ENCODE measurements at regions not wholly inside any gene's neighbourhood (a gene's known extent, or its start where the extent isn't known, plus 50 kb on each side); places are given as distances from the start of the nearest gene placed in this dataset.

DNA sequence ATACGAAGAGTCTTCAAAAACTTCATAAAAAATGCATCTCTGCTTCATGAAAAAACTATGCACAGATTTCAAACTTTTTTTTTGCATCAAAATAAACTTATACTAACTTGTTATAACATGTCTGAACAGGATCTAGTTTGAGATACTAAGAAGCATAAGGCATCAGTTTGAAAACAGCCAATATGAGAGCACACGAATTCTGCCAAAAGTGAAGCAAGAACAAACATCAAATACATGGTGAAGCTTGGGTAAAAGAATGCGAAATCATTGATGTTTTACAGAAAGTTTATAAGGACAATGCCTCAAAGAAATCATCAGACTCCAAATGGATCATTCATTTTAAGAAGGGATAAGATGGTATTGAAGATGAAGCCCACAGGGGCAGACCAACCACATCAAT, 389.1 kb upstream of the TENM4 start:
- TF ChIP-seq ZNF565 (CRISPR knock-in tag; conservative IDR thresholded peaks at IDR 0.05; ENCODE audit: low read depth) (no peak), ZFP30 (CRISPR knock-in tag; IDR thresholded peaks at IDR 0.05) (no peak), BACH2 (CRISPR knock-in tag; IDR thresholded peaks at IDR 0.05; ENCODE audit: borderline replicate concordance) (no peak), ZC3H10 (CRISPR knock-in tag; IDR thresholded peaks at IDR 0.05) (no peak), TCF4 (CRISPR knock-in tag; IDR thresholded peaks at IDR 0.05; ENCODE audit: borderline replicate concordance) (no peak)
- TF ChIP-seq, protein P1, sequence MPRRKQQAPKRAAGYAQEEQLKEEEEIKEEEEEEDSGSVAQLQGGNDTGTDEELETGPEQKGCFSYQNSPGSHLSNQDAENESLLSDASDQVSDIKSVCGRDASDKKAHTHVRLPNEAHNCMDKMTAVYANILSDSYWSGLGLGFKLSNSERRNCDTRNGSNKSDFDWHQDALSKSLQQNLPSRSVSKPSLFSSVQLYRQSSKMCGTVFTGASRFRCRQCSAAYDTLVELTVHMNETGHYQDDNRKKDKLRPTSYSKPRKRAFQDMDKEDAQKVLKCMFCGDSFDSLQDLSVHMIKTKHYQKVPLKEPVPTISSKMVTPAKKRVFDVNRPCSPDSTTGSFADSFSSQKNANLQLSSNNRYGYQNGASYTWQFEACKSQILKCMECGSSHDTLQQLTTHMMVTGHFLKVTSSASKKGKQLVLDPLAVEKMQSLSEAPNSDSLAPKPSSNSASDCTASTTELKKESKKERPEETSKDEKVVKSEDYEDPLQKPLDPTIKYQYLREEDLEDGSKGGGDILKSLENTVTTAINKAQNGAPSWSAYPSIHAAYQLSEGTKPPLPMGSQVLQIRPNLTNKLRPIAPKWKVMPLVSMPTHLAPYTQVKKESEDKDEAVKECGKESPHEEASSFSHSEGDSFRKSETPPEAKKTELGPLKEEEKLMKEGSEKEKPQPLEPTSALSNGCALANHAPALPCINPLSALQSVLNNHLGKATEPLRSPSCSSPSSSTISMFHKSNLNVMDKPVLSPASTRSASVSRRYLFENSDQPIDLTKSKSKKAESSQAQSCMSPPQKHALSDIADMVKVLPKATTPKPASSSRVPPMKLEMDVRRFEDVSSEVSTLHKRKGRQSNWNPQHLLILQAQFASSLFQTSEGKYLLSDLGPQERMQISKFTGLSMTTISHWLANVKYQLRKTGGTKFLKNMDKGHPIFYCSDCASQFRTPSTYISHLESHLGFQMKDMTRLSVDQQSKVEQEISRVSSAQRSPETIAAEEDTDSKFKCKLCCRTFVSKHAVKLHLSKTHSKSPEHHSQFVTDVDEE (CRISPR knock-in tag; IDR thresholded peaks at IDR 0.05) = no peak
- TF ChIP-seq, protein P2, sequence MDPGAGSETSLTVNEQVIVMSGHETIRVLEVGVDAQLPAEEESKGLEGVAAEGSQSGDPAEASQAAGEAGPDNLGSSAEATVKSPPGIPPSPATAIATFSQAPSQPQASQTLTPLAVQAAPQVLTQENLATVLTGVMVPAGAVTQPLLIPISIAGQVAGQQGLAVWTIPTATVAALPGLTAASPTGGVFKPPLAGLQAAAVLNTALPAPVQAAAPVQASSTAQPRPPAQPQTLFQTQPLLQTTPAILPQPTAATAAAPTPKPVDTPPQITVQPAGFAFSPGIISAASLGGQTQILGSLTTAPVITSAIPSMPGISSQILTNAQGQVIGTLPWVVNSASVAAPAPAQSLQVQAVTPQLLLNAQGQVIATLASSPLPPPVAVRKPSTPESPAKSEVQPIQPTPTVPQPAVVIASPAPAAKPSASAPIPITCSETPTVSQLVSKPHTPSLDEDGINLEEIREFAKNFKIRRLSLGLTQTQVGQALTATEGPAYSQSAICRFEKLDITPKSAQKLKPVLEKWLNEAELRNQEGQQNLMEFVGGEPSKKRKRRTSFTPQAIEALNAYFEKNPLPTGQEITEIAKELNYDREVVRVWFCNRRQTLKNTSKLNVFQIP (CRISPR knock-in tag; IDR thresholded peaks at IDR 0.05; ENCODE audit: borderline replicate concordance, low read depth) = no peak
- no peak for ATAC-seq

DNA sequence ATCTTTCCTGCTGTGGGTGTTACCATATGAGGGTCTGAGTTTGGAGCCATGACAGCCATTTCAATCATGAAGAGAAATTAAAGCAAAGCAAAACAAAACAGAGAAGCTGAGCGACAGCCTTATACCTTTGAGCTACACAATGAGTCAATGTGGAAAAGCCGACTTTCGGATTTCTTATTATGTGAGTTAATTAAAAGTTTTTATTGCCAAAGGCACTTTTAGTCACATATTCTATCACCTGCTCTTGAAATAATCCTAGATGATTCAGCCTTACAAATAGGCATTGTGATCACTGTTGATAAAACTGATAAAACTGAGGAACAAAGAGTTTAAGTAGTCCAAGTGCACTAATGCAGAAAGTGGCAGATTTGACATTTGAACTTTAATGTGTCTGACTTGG, 381.9 kb upstream of the TENM4 start:
- ATAC-seq = no peak
- TF ChIP-seq BACH2 (CRISPR knock-in tag; IDR thresholded peaks at IDR 0.05; ENCODE audit: borderline replicate concordance) (no peak), ISL1 (CRISPR knock-in tag; IDR thresholded peaks at IDR 0.05) (no peak), GLIS3 (CRISPR knock-in tag; IDR thresholded peaks at IDR 0.05) (no peak), TCF4 (CRISPR knock-in tag; IDR thresholded peaks at IDR 0.05; ENCODE audit: borderline replicate concordance) (no peak), ARNTL (CRISPR knock-in tag; IDR thresholded peaks at IDR 0.05; ENCODE audit: borderline replicate concordance, low read depth) (no peak), ZNF565 (CRISPR knock-in tag; conservative IDR thresholded peaks at IDR 0.05; ENCODE audit: low read depth) (no peak), ZFP30 (CRISPR knock-in tag; IDR thresholded peaks at IDR 0.05) (no peak), ESRRG (CRISPR knock-in tag; IDR thresholded peaks at IDR 0.05) (no peak), ZC3H10 (CRISPR knock-in tag; IDR thresholded peaks at IDR 0.05) (no peak), CSDC2 (CRISPR knock-in tag; IDR thresholded peaks at IDR 0.05) (no peak), ZNF70 (CRISPR knock-in tag; IDR thresholded peaks at IDR 0.05) (no peak), ZFP3 (CRISPR knock-in tag; IDR thresholded peaks at IDR 0.05) (no peak)
- TF ChIP-seq, protein P3, sequence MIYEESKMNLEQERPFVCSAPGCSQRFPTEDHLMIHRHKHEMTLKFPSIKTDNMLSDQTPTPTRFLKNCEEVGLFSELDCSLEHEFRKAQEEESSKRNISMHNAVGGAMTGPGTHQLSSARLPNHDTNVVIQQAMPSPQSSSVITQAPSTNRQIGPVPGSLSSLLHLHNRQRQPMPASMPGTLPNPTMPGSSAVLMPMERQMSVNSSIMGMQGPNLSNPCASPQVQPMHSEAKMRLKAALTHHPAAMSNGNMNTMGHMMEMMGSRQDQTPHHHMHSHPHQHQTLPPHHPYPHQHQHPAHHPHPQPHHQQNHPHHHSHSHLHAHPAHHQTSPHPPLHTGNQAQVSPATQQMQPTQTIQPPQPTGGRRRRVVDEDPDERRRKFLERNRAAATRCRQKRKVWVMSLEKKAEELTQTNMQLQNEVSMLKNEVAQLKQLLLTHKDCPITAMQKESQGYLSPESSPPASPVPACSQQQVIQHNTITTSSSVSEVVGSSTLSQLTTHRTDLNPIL (CRISPR knock-in tag; IDR thresholded peaks at IDR 0.05; ENCODE audit: low read depth) = no peak
- TF ChIP-seq, protein P4, sequence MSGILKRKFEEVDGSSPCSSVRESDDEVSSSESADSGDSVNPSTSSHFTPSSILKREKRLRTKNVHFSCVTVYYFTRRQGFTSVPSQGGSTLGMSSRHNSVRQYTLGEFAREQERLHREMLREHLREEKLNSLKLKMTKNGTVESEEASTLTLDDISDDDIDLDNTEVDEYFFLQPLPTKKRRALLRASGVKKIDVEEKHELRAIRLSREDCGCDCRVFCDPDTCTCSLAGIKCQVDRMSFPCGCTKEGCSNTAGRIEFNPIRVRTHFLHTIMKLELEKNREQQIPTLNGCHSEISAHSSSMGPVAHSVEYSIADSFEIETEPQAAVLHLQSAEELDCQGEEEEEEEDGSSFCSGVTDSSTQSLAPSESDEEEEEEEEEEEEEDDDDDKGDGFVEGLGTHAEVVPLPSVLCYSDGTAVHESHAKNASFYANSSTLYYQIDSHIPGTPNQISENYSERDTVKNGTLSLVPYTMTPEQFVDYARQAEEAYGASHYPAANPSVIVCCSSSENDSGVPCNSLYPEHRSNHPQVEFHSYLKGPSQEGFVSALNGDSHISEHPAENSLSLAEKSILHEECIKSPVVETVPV (CRISPR knock-in tag; IDR thresholded peaks at IDR 0.05) = no peak
- TF ChIP-seq, protein P1 (CRISPR knock-in tag; IDR thresholded peaks at IDR 0.05) = no peak

DNA sequence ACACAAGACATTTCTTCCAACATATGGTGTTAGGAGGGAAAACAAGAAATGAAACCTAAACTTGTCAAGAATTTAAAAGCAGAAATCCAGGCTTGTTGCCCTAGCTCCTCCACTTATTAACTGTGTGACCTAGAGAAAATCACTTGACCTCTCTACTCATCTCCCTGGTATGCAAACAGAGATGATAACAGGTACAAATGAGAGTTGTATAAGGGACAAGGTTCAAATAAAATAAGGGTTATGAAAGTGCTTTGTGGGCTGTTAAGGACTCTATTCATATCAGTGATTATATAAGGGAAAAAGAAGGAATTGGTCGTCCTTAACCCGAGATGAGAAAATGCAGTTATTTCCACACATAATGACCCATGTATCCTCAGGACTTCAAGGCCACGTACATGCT, 372.7 kb upstream of the TENM4 start:
- ATAC-seq = no peak
- TF ChIP-seq GLIS3 (CRISPR knock-in tag; IDR thresholded peaks at IDR 0.05) (no peak), ARNTL (CRISPR knock-in tag; IDR thresholded peaks at IDR 0.05; ENCODE audit: borderline replicate concordance, low read depth) (no peak), BACH2 (CRISPR knock-in tag; IDR thresholded peaks at IDR 0.05; ENCODE audit: borderline replicate concordance) (no peak), ZFP30 (CRISPR knock-in tag; IDR thresholded peaks at IDR 0.05) (no peak), PPARA (CRISPR knock-in tag; IDR thresholded peaks at IDR 0.05; ENCODE audit: borderline replicate concordance) (no peak), TOX (CRISPR knock-in tag; IDR thresholded peaks at IDR 0.05; ENCODE audit: borderline replicate concordance) (no peak), ISL1 (CRISPR knock-in tag; IDR thresholded peaks at IDR 0.05) (no peak), ZNF70 (CRISPR knock-in tag; IDR thresholded peaks at IDR 0.05) (no peak), ZNF8 (CRISPR knock-in tag; IDR thresholded peaks at IDR 0.05) (no peak), OSR1 (CRISPR knock-in tag; IDR thresholded peaks at IDR 0.05) (no peak)
- TF ChIP-seq, protein P3 (CRISPR knock-in tag; IDR thresholded peaks at IDR 0.05; ENCODE audit: low read depth) = no peak
- TF ChIP-seq, protein P5, sequence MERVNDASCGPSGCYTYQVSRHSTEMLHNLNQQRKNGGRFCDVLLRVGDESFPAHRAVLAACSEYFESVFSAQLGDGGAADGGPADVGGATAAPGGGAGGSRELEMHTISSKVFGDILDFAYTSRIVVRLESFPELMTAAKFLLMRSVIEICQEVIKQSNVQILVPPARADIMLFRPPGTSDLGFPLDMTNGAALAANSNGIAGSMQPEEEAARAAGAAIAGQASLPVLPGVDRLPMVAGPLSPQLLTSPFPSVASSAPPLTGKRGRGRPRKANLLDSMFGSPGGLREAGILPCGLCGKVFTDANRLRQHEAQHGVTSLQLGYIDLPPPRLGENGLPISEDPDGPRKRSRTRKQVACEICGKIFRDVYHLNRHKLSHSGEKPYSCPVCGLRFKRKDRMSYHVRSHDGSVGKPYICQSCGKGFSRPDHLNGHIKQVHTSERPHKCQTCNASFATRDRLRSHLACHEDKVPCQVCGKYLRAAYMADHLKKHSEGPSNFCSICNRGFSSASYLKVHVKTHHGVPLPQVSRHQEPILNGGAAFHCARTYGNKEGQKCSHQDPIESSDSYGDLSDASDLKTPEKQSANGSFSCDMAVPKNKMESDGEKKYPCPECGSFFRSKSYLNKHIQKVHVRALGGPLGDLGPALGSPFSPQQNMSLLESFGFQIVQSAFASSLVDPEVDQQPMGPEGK (CRISPR knock-in tag; IDR thresholded peaks at IDR 0.05; ENCODE audit: borderline replicate concordance) = no peak

Measured in SK-N-SH treated with all-trans-retinoic acid at 6 μM for 48 hours (cell line).